Endodermal cell (in vitro differentiated cells): ENCODE measurements at regions not wholly inside any gene's neighbourhood (a gene's known extent, or its start where the extent isn't known, plus 50 kb on each side); places are given as distances from the start of the nearest gene placed in this dataset.

ENCODE experiments used
- DNase-seq: peaks from one replicate; pipeline ENCODE4 v3.0.0-alpha.2; 2017
- H3K27ac ChIP-seq: 2 replicates; pipeline ENCODE4 v1.5.1; 2013; ENCODE audit warnings: mild to moderate bottlenecking, low read depth, low read length, moderate library complexity
- H3K27me3 ChIP-seq: 2 replicates; pipeline ENCODE4 v1.6.1; 2013; ENCODE audit warnings: mild to moderate bottlenecking, low read length, moderate library complexity; ENCODE audit not compliant: insufficient read depth, control insufficient read depth, poor library complexity, severe bottlenecking
- H3K36me3 ChIP-seq: 2 replicates; pipeline ENCODE4 v1.7.0; 2013; ENCODE audit warnings: mild to moderate bottlenecking, low read length, moderate library complexity; ENCODE audit not compliant: control insufficient read depth, insufficient read depth
- H3K4me1 ChIP-seq: one replicate; pipeline ENCODE4 v1.7.0; 2013; ENCODE audit warnings: low read length; ENCODE audit not compliant: control insufficient read depth, insufficient read depth
- H3K4me3 ChIP-seq: 2 replicates; pipeline ENCODE4 v1.5.1; 2013; ENCODE audit warnings: mild to moderate bottlenecking, low read length, moderate library complexity
- H3K9ac ChIP-seq: 2 replicates; pipeline ENCODE4 v1.6.1; 2013; ENCODE audit warnings: mild to moderate bottlenecking, low read length, moderate library complexity; ENCODE audit not compliant: poor library complexity, severe bottlenecking; ENCODE audit errors: extremely low read depth
- H3K9me3 ChIP-seq: 2 replicates; pipeline ENCODE4 v1.6.1; 2013; ENCODE audit warnings: mild to moderate bottlenecking, low read length, moderate library complexity; ENCODE audit not compliant: control insufficient read depth
- H3K27ac Mint-ChIP-seq: 2 replicates; pipeline ENCODE4 v1.8.0; 2020; ENCODE audit warnings: mixed read lengths
- H3K27me3 Mint-ChIP-seq: 2 replicates; pipeline ENCODE4 v1.8.0; 2021; ENCODE audit warnings: mild to moderate bottlenecking, mixed read lengths; ENCODE audit not compliant: insufficient read depth
- H3K36me3 Mint-ChIP-seq: 2 replicates; pipeline ENCODE4 v1.8.0; 2020; ENCODE audit warnings: low read depth, mixed read lengths
- H3K4me1 Mint-ChIP-seq: 2 replicates; pipeline ENCODE4 v1.8.0; 2020; ENCODE audit warnings: mixed read lengths
- H3K4me3 Mint-ChIP-seq: 2 replicates; pipeline ENCODE4 v1.8.0; 2020; ENCODE audit warnings: mild to moderate bottlenecking, moderate library complexity, mixed read lengths
- H3K9me3 Mint-ChIP-seq: 2 replicates; pipeline ENCODE4 v1.8.0; 2020; ENCODE audit warnings: mild to moderate bottlenecking, mixed read lengths
- CTCF ChIP-seq: fragments of 200-600 bp; sonication (generic); conservative IDR thresholded peaks from 2 replicates; pipeline ENCODE4 v1.5.0; 2021; ENCODE audit warnings: antibody characterized with exemption, mild to moderate bottlenecking
- WGBS, 2 experiments: methylation state at CpG; one replicate each; pipeline versions ENCODE4 v1.1.5 to v1.1.7; 2013; ENCODE audit warnings: missing lambda C conversion rate in 2 of 2, mixed read lengths in 1 of 2; ENCODE audit not compliant: insufficient coverage in 1 of 2, insufficient read length in 1 of 2; 5-methylcytosine and 5-hydroxymethylcytosine counted together

DNA sequence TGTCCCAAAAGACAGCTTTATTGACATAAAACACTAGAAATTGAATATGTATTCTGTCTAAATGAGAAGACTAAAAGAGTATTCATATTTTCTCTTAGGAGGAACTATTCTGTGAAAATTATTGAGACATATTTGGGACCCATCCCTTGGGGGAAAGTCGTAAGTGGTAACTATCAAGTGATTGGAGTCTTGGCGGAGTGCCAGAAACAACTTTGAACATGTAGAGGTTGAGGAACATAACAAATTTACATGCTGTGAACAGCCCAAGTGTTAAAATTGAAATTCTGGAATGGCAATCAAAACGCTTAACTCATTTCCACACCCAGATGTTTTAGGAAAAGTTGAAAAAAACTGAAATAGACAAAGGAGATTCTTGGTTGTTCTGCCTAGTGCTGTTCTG is 1034.6 kb downstream of the NSUN3 start:
- Mint-ChIP-seq H3K27ac (no peak overlapping the region), H3K27me3 (no peaks in the 10 kb centered on the region), H3K4me3 (no peak overlapping the region), H3K36me3 (no peaks in the 10 kb centered on the region), H3K9me3 (no peaks in the 10 kb centered on the region), H3K4me1 (no peaks in the 10 kb centered on the region)
- no peaks in the 10 kb centered on the region for H3K27me3 ChIP-seq
- H3K4me3 ChIP-seq: no peak overlapping the region
- no peak for TF ChIP-seq CTCF
- H3K9me3 ChIP-seq: no peaks in the 10 kb centered on the region
- H3K27ac ChIP-seq: no peak overlapping the region
- 98 to 100% methylated on average over 3 of the region's 3 CpGs for WGBS, 2 experiments
- no peak for DNase-seq
- no peaks in the 10 kb centered on the region for H3K4me1 ChIP-seq
- H3K9ac ChIP-seq: no peak overlapping the region
- no peaks in the 10 kb centered on the region for H3K36me3 ChIP-seq

DNA sequence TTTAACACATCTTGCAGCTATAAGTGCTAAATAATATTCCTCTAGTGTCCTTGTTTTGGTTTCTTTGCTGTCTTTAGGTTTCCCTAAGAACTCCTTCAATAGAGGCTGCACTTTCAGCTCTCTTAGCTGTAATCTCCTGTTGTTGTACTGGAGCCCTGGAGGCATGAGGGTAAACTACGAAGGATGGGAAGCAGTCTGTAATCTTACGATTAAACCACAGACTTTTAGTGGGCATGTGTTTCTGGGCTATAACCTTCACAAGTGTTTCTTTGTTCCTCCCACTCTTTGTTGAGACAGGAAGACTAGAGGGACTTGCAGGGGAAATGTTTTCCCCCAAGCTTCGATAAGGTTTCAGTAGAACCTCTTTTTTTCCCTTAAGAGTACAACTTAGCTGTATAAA is 1058.1 kb downstream of the NSUN3 start:
- no peaks in the 10 kb centered on the region for H3K27me3 Mint-ChIP-seq

DNA sequence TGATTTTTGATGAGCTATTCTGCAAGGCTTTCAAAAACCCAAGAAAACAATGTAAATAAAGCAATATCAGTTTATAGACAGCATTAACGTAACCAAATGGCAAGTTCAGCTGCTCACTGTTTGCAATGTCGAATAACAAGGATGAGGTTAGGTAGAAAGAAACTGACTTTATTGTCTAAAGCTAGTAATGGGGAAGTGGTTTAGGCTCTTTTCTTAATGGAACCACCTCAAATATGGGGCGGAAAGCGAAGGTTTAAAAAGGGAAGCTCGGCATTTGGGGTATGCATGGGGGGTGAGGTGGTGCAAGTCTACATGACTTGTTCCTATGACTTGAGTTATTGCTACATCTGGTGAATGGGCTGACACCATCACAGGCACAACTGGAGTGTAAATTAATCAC is 1060.2 kb downstream of the NSUN3 start:
- Mint-ChIP-seq H3K4me3 (no peak overlapping the region), H3K4me1 (peaks cover 15% of the 10 kb centered on the region), H3K9me3 (no peaks in the 10 kb centered on the region), H3K27ac (no peak overlapping the region), H3K36me3 (peaks cover 2% of the 10 kb centered on the region), H3K27me3 (no peaks in the 10 kb centered on the region)
- H3K27ac ChIP-seq: no peak overlapping the region
- H3K36me3 ChIP-seq: no peaks in the 10 kb centered on the region
- H3K9ac ChIP-seq: no peak overlapping the region
- H3K9me3 ChIP-seq: peaks cover 6% of the 10 kb centered on the region
- no peaks in the 10 kb centered on the region for H3K4me1 ChIP-seq
- no peaks in the 10 kb centered on the region for H3K27me3 ChIP-seq
- no peak for TF ChIP-seq CTCF
- H3K4me3 ChIP-seq: no peak overlapping the region
- 93 to 100% methylated on average over 5 of the region's 5 CpGs for WGBS, 2 experiments
- DNase-seq: no peak

More for the DNA sequence above, 1058.1 kb downstream of the NSUN3 start:
- Mint-ChIP-seq H3K4me3 (no peak overlapping the region), H3K36me3 (peaks cover 2% of the 10 kb centered on the region), H3K9me3 (no peaks in the 10 kb centered on the region), H3K27ac (peak overlapping the region; percentile 36), H3K4me1 (peaks cover 9% of the 10 kb centered on the region)
- H3K4me3 ChIP-seq: peak overlapping the region; percentile 7
- peaks cover 6% of the 10 kb centered on the region for H3K9me3 ChIP-seq
- H3K4me1 ChIP-seq: no peaks in the 10 kb centered on the region
- peak overlapping the region; percentile 80 for H3K27ac ChIP-seq
- no peaks in the 10 kb centered on the region for H3K27me3 ChIP-seq
- no peak for DNase-seq
- H3K9ac ChIP-seq: no peak overlapping the region
- H3K36me3 ChIP-seq: no peaks in the 10 kb centered on the region
- TF ChIP-seq CTCF: no peak
- WGBS, 2 experiments: 80 to 93% methylated on average over 3 of the region's 3 CpGs
